Adipocyte (in vitro differentiated cells): ENCODE measurements at regions not wholly inside any gene's neighbourhood (a gene's known extent, or its start where the extent isn't known, plus 50 kb on each side); places are given as distances from the start of the nearest gene placed in this dataset.

Experiments used
- DNase-seq: peaks from one replicate; pipeline ENCODE4 v3.0.0-alpha.2; 2015; ENCODE audit warnings: low read depth
- H3K27me3 ChIP-seq: replicated peaks from 2 replicates; pipeline ENCODE4 v1.7.0; 2013; ENCODE audit warnings: mild to moderate bottlenecking, low read length, moderate library complexity; ENCODE audit not compliant: control insufficient read depth, insufficient read depth
- H3K36me3 ChIP-seq: 2 replicates; pipeline ENCODE4 v1.7.0; 2013; ENCODE audit warnings: low read length, mild to moderate bottlenecking, moderate library complexity; ENCODE audit not compliant: control insufficient read depth, insufficient read depth, severe bottlenecking
- H3K4me1 ChIP-seq: 2 replicates; pipeline ENCODE4 v1.7.0; 2013; ENCODE audit warnings: mild to moderate bottlenecking, low read length, moderate library complexity; ENCODE audit not compliant: control insufficient read depth, insufficient read depth
- H3K4me3 ChIP-seq: 2 replicates; pipeline ENCODE4 v1.7.0; 2013; ENCODE audit warnings: mild to moderate bottlenecking, low read length, moderate library complexity
- H3K9ac ChIP-seq: 2 replicates; pipeline ENCODE4 v1.7.0; 2013; ENCODE audit warnings: mild to moderate bottlenecking, low read length, moderate library complexity
- H3K9me3 ChIP-seq: 2 replicates; pipeline ENCODE4 v1.7.0; 2013; ENCODE audit warnings: mild to moderate bottlenecking, low read length, moderate library complexity; ENCODE audit not compliant: control insufficient read depth

DNA sequence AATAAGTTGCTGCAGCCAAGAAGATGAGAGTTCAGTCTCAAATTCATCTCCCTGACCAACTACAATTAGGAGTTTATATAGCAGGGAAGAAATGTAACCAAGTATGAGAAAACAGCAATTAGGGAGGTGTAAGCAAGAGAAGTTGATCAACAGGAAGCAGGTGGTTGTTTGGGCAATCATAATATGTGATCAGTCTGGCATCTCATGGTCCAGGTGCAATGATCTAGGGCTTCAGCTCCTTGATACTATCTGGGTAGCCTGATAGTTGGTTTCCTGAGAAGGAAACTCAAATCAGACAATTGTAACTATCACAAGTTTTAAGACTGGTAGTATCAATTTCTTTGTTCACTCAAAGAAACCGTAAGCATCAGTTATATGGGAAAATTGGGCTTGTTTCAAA, 1574.3 kb upstream of the PABPC4L start:
- Histone ChIP-seq H3K36me3 (no peaks in the 10 kb centered on the region), H3K4me1 (no peaks in the 10 kb centered on the region), H3K27me3 (no peaks in the 10 kb centered on the region), H3K9me3 (peaks cover 3% of the 10 kb centered on the region), H3K9ac (no peak overlapping the region), H3K4me3 (no peak overlapping the region)
- no peak for DNase-seq

DNA sequence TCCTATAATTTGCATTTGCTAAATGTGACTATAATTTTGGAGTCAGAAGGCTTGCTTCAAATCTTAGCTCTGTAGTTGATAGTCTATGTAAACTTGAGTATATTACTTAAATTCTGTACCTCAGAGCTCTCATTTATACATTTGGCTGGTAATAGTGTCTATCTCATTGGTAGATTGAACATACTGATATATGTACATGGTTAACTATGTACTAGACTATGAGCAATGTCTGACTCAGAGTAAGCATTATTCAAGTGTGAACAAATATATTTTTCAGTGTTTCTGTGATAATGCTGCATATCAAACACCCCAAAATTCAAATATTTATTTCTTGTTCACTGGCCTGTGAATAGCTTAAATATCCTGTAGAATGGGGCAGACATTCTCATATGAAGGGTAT, 1568.9 kb upstream of the PABPC4L start:
- no peaks in the 10 kb centered on the region for H3K4me1 ChIP-seq
- peak; percentile 3 for DNase-seq
- H3K27me3 ChIP-seq = no peaks in the 10 kb centered on the region
- H3K9me3 ChIP-seq = no peaks in the 10 kb centered on the region
- H3K36me3 ChIP-seq = no peaks in the 10 kb centered on the region
- no peak overlapping the region for H3K9ac ChIP-seq
- H3K4me3 ChIP-seq = no peak overlapping the region

DNA sequence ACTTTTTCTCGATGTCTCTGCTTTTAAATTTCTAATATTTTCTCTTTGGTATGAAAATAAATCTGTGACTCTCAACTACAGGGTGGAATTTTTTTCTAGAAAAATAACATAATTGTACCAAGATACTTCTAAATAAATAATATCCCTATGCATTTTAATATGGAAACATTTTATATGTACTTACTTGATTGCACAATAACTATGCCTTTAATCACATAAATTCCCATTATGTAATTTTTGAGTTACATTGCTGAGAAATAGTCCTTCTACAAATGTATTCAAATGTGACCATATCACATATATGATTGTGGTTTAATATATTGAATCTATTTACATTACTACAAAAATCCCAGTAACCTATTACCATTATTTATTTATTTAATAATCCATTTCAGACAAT, 1543.3 kb upstream of the PABPC4L start:
- Histone ChIP-seq H3K36me3 (no peaks in the 10 kb centered on the region), H3K27me3 (no peaks in the 10 kb centered on the region), H3K9me3 (no peaks in the 10 kb centered on the region), H3K4me3 (no peak overlapping the region), H3K9ac (no peak overlapping the region), H3K4me1 (no peaks in the 10 kb centered on the region)
- no peak for DNase-seq

DNA sequence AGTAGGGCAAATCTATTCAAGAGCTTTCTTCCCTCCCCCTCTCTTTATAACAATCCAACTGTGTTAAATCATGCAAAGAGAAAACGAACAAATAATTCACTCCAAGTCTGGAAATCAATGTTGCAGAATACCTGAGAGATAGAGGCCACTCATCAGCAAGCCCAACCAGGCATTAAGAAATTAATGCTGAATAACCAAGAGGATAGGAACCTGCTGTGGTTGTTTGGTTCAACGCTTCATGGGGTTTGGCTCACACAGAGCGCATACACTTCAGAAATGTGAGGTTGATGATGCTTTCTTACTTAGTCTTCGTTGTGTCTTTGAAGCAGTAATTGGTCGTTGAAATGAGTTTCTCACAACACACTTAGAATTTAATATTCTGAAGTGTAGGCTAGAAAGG, 1540.0 kb upstream of the PABPC4L start:
- Histone ChIP-seq H3K4me1 (no peaks in the 10 kb centered on the region), H3K9me3 (no peaks in the 10 kb centered on the region), H3K4me3 (no peak overlapping the region), H3K27me3 (no peaks in the 10 kb centered on the region), H3K36me3 (no peaks in the 10 kb centered on the region), H3K9ac (no peak overlapping the region)
- DNase-seq = no peak

DNA sequence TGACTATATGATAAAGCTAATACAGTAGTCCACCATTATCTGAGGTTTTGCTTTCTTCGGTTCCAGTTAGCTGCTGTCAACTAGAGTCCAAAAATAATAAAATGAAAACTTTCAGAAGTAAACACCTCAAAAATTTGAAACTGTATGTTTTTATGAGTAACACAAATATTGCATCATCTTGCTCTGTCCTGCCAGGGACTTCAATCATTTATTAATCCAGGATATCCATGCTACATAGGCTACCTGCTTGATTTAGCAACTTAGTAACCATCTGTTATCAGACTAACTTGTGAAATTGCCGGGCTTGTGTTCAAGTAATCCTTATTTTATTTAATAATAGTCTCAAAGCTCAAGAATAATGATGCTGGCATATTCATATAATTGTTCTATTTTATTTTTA, 1537.8 kb upstream of the PABPC4L start:
- Histone ChIP-seq H3K27me3 (no peaks in the 10 kb centered on the region), H3K4me1 (no peaks in the 10 kb centered on the region), H3K36me3 (no peaks in the 10 kb centered on the region), H3K9me3 (no peaks in the 10 kb centered on the region), H3K4me3 (no peak overlapping the region), H3K9ac (no peak overlapping the region)
- DNase-seq = peak; percentile 23

DNA sequence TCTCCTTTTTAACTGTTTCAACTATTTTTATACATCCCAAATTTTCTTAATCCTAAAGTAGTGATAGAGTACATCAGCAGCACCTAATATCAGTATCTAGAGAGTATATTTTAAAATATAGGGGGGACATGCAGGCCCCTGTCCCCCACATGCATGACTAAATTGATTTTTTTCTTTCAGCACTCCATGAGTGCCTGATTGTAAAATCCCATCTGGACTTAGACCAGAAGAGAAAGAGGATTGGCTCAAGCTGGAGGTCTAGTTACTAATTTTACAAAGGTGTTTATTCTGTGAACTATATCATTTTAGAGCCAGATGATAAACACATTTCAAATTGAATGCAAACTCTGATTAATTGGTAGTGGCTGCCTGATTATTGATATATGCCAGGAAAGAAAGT, 1533.9 kb upstream of the PABPC4L start:
- no peak for DNase-seq
- Histone ChIP-seq H3K36me3 (no peaks in the 10 kb centered on the region), H3K9me3 (no peaks in the 10 kb centered on the region), H3K4me1 (no peaks in the 10 kb centered on the region), H3K27me3 (no peaks in the 10 kb centered on the region), H3K9ac (no peak overlapping the region), H3K4me3 (no peak overlapping the region)

DNA sequence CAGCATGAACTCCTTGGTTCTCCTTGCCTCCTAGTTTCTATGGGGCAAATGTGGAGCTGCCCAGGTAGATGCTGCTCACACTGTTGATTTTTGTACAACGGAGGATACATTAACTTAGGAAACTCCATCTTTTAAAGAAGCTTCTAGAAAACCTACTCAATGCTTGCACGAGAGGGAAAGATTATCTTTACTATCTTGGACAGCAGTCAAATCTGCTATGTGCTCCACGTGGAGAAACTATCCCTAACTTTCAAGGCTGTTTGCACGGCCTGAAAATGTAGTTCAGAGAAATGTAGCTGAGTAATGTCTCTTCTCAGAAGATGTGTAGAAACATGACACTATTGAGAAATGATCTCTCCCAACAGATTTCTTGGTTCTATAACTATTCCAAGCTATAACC, 1530.9 kb upstream of the PABPC4L start:
- H3K9ac ChIP-seq = no peak overlapping the region
- DNase-seq = no peak
- H3K36me3 ChIP-seq = no peaks in the 10 kb centered on the region
- H3K9me3 ChIP-seq = no peaks in the 10 kb centered on the region
- no peaks in the 10 kb centered on the region for H3K4me1 ChIP-seq
- no peak overlapping the region for H3K4me3 ChIP-seq
- no peaks in the 10 kb centered on the region for H3K27me3 ChIP-seq

DNA sequence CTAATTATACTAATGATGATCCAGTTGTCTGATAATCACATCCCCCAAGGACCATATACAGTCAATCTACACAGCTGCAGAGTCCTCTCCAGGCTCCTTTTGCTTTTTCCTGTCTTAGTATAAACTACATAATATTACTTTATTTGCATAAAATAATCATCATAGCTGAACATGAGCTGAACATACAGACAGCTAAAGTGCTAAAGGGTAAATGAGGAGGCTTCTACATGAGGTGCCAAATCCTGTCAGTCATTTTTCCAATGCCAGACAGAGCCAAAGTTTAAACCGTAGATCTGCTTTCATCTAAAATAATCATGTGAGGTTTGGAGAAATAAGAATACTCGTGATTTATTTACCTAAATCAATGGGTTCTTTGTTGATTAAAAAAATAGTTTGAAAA, 1530.1 kb upstream of the PABPC4L start:
- H3K9ac ChIP-seq = no peak overlapping the region
- no peaks in the 10 kb centered on the region for H3K27me3 ChIP-seq
- no peak overlapping the region for H3K4me3 ChIP-seq
- no peaks in the 10 kb centered on the region for H3K4me1 ChIP-seq
- no peaks in the 10 kb centered on the region for H3K9me3 ChIP-seq
- H3K36me3 ChIP-seq = no peaks in the 10 kb centered on the region
- DNase-seq = no peak

DNA sequence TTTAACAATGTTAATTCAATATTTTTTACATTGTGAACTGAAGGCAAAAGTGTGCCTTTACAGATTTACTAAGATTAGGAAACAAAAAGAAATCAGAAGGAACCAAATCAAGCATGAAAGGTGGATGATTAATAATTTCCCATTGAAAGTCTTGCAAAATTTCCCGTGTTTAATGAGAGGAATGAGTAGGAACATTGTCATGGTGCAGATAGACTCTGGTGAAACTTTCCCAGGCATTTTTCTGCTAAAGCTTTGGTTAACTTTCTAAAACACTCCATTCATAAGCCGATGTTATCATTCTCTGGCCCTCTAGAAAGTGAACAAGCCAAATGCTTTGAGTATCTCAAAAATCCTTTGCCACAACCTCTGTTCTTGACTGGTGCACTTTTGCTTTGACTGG, 1522.8 kb upstream of the PABPC4L start:
- no peak for DNase-seq
- no peak overlapping the region for H3K4me3 ChIP-seq
- no peaks in the 10 kb centered on the region for H3K36me3 ChIP-seq
- H3K27me3 ChIP-seq = no peaks in the 10 kb centered on the region
- no peak overlapping the region for H3K9ac ChIP-seq
- H3K9me3 ChIP-seq = no peaks in the 10 kb centered on the region
- H3K4me1 ChIP-seq = no peaks in the 10 kb centered on the region

DNA sequence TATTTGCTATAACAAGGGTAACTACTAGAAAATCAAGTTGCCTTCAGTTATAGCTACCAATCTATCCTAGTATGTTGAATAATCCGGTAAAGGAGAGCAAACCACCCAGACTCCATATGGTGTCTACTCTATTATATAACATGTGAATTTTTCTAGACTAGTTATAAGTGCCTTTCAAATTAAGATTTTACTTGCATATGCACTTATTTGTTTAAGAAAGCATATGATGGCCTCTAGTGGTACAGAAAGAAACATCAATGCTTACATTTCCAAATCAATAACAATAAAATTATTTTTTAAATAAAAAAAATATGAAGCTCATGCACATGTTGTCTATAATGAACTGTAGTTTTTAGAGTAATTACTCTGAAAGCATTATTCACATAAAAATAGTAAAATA, 1516.4 kb upstream of the PABPC4L start:
- Histone ChIP-seq H3K27me3 (no peaks in the 10 kb centered on the region), H3K4me3 (no peak overlapping the region), H3K9ac (no peak overlapping the region), H3K9me3 (no peaks in the 10 kb centered on the region), H3K36me3 (no peaks in the 10 kb centered on the region), H3K4me1 (no peaks in the 10 kb centered on the region)
- DNase-seq = peak; percentile 44

DNA sequence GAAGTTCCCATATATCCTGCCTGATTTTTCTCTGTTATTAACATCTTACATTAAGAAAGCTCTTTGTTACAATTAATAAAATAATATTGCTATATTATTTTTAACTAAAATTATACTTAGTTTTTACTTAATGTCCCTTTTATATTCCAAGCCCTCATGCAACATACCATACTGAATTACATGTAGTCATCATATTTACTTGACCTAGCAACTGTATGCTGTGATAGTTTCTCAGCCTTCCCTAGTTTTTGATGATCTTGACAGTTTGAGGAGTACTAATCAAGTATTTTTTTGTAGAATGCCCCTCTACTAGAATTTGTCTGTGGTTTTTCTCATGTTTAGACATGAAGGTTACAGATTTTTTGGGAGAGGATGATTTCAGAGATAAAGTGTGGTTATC, 1503.8 kb upstream of the PABPC4L start:
- no peaks in the 10 kb centered on the region for H3K4me1 ChIP-seq
- no peaks in the 10 kb centered on the region for H3K9me3 ChIP-seq
- no peak overlapping the region for H3K9ac ChIP-seq
- no peak for DNase-seq
- no peaks in the 10 kb centered on the region for H3K27me3 ChIP-seq
- H3K36me3 ChIP-seq = no peaks in the 10 kb centered on the region
- H3K4me3 ChIP-seq = no peak overlapping the region

DNA sequence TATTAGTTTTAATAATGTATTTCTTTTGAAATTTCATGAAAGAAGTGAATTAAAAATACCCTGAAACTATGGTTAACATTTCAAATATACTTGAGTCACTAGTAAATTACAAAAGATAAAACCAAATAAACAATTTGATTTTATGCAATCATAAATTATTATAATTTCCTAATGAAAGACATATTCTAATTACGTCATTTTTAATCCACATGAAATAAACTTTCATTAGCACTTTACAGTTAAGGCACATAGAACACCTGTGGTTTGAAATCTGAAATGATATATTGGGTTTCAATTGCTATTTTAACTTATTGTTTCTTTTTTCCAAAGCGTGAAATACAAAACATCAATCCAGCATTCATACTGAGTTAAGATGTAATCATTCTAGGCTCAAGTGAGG, 1492.5 kb upstream of the PABPC4L start:
- no peak overlapping the region for H3K4me3 ChIP-seq
- DNase-seq = no peak
- no peaks in the 10 kb centered on the region for H3K9me3 ChIP-seq
- no peaks in the 10 kb centered on the region for H3K36me3 ChIP-seq
- H3K4me1 ChIP-seq = no peaks in the 10 kb centered on the region
- H3K9ac ChIP-seq = no peak overlapping the region
- no peaks in the 10 kb centered on the region for H3K27me3 ChIP-seq
